ENCODE measurements at regions not wholly inside any gene's neighbourhood (a gene's known extent, or its start where the extent isn't known, plus 50 kb on each side); places are given as distances from the start of the nearest gene placed in this dataset.

- POLR2A ChIA-PET, result no interaction called here
- CTCF ChIA-PET, result no interaction called here
- Histone ChIP-seq H3K4me2 (no peak overlapping the region), H3K9me3 (no peaks in the 10 kb centered on the region), H3K4me3 (no peak overlapping the region), H3K27ac (no peak overlapping the region), H3K4me1 (no peaks in the 10 kb centered on the region)
- 4% methylated on average over 1 of the region's 1 CpG for WGBS (ENCODE audit: missing lambda C conversion rate)
- ATAC-seq (no peak), FAIRE-seq (no peak), DNase-seq (ENCODE audit: low read depth in 1 of 2, low spot score in 1 of 2) (no peak)
- no peak for TF ChIP-seq CBX8 (IDR thresholded peaks at IDR 0.05)
- TF ChIP-seq KDM5A (IDR thresholded peaks at IDR 0.05), result no peak
- TF ChIP-seq EP300 (IDR thresholded peaks at IDR 0.05), result no peak
- no peak for TF ChIP-seq CHD4 (IDR thresholded peaks at IDR 0.05; ENCODE audit: borderline replicate concordance)
- no peak for TF ChIP-seq ZFP36 (IDR thresholded peaks at IDR 0.05; ENCODE audit: borderline replicate concordance, partially characterized antibody)
- no peak for TF ChIP-seq RCOR1 (IDR thresholded peaks at IDR 0.05; ENCODE audit: low read depth, low read length)
- TF ChIP-seq CBX2 (IDR thresholded peaks at IDR 0.05; ENCODE audit: borderline replicate concordance, low read depth), result no peak
- TF ChIP-seq JUN (IDR thresholded peaks at IDR 0.05), result no peak
- TF ChIP-seq ATOH8 (CRISPR knock-in tag; IDR thresholded peaks at IDR 0.05; ENCODE audit: low read depth), result no peak
- TF ChIP-seq ZNF302 (CRISPR knock-in tag; IDR thresholded peaks at IDR 0.05), result no peak
- no peak for TF ChIP-seq CHD2 (IDR thresholded peaks at IDR 0.05; ENCODE audit: low read length, partially characterized antibody)
- TF ChIP-seq HOXB13 (CRISPR knock-in tag; IDR thresholded peaks at IDR 0.05; ENCODE audit: low read depth), result no peak
- no peak for TF ChIP-seq RNF2 (IDR thresholded peaks at IDR 0.05; ENCODE audit: borderline replicate concordance, low read depth)
- TF ChIP-seq MYC (IDR thresholded peaks at IDR 0.05; ENCODE audit: borderline replicate concordance, low read length), result no peak
- TF ChIP-seq NFE2L2 (conservative IDR thresholded peaks at IDR 0.05; ENCODE audit: low read length), result no peak
- TF ChIP-seq MAFK (IDR thresholded peaks at IDR 0.05; ENCODE audit: partially characterized antibody), result no peak
- TF ChIP-seq TP53 (CRISPR knock-in tag; IDR thresholded peaks at IDR 0.05), result no peak
- no peak for TF ChIP-seq SMC3 (IDR thresholded peaks at IDR 0.05)
Measured at GRCh38 chr13:57302604-57303003, 135.6 kb downstream of the PRR20E start.

GRCh38 chr13:57311009-57311586, 144.1 kb downstream of the PRR20E start:
- TF ChIP-seq ZFP36 (IDR thresholded peaks at IDR 0.05; ENCODE audit: borderline replicate concordance, partially characterized antibody), result no peak
- TF ChIP-seq RAD21 (conservative IDR thresholded peaks at IDR 0.05 in 1 of 2, IDR thresholded peaks at IDR 0.05 in 1 of 2), result no peak
- TF ChIP-seq RARB (CRISPR knock-in tag; IDR thresholded peaks at IDR 0.05), result no peak
- no peak for TF ChIP-seq CTCF (IDR thresholded peaks at IDR 0.05)
- no peak for TF ChIP-seq CBX8 (IDR thresholded peaks at IDR 0.05)
- TF ChIP-seq CEBPB (IDR thresholded peaks at IDR 0.05), result no peak
- TF ChIP-seq NR3C1 (IDR thresholded peaks at IDR 0.05), result no peak
- no peak for TF ChIP-seq NPAS2 (CRISPR knock-in tag; IDR thresholded peaks at IDR 0.05; ENCODE audit: borderline replicate concordance)
- TF ChIP-seq RFX5 (IDR thresholded peaks at IDR 0.05), result no peak
- TF ChIP-seq BCL3 (IDR thresholded peaks at IDR 0.05), result no peak
- TF ChIP-seq RCOR1 (IDR thresholded peaks at IDR 0.05; ENCODE audit: low read depth, low read length), result no peak
- TF ChIP-seq CHD2 (IDR thresholded peaks at IDR 0.05; ENCODE audit: low read length, partially characterized antibody), result no peak
- TF ChIP-seq ZNF302 (CRISPR knock-in tag; IDR thresholded peaks at IDR 0.05), result no peak
- TF ChIP-seq FOSL2 (IDR thresholded peaks at IDR 0.05), result no peak
- no peak for TF ChIP-seq FOSL2 (CRISPR knock-in tag; IDR thresholded peaks at IDR 0.05)
- no peak for TF ChIP-seq BHLHE40 (IDR thresholded peaks at IDR 0.05; ENCODE audit: low read depth, low read length)
- TF ChIP-seq SREBF2 (IDR thresholded peaks at IDR 0.05), result no peak
- no peak for TF ChIP-seq MAZ (IDR thresholded peaks at IDR 0.05; ENCODE audit: borderline replicate concordance, low read depth, low read length)
- ChIA-PET CTCF (no interaction called here), POLR2A (no interaction called here)
- WGBS (ENCODE audit: missing lambda C conversion rate), result 8% methylated on average over 12 of the region's 15 CpGs
- H3K4me2 ChIP-seq, result no peak overlapping the region
- H3K9me3 ChIP-seq, result no peaks in the 10 kb centered on the region
- FAIRE-seq, result no peak
- no peak overlapping the region for H3K4me3 ChIP-seq
- no peak overlapping the region for H3K27ac ChIP-seq
- DNase-seq (ENCODE audit: low read depth in 1 of 2, low spot score in 1 of 2), result no peak
- ATAC-seq, result no peak
- H3K4me1 ChIP-seq, result no peaks in the 10 kb centered on the region

All from A549 (cell line).